Activated naive CD4-positive, alpha-beta T cell treated with anti-CD3 and anti-CD28 coated beads for 36 hours (primary cell): ENCODE measurements at regions not wholly inside any gene's neighbourhood (a gene's known extent, or its start where the extent isn't known, plus 50 kb on each side); places are given as distances from the start of the nearest gene placed in this dataset.
"Not testable (repeated sequence)": the region's sequence is repeated elsewhere in the genome, so short reads cannot be mapped to it uniquely, and the experiment has no call there.

Experiments
- CTCF ChIA-PET: fragments of 350-600 bp; sonication (Branson Sonifier 250); formaldehyde crosslinking; loops from one replicate; lab custom pipeline; 2021; ENCODE audit warnings: antibody characterized with exemption; lab: Charles Lee
- DNase-seq: peaks from one replicate; pipeline ENCODE4 v3.0.0-alpha.2; 2020
- H3K27ac Mint-ChIP-seq: one replicate; pipeline ENCODE4 v1.8.0; 2021; ENCODE audit warnings: mild to moderate bottlenecking, mixed read lengths
- H3K27me3 Mint-ChIP-seq: one replicate; pipeline ENCODE4 v1.8.0; 2021; ENCODE audit warnings: low read depth, mixed read lengths
- H3K36me3 Mint-ChIP-seq: one replicate; pipeline ENCODE4 v1.8.0; 2021; ENCODE audit warnings: low read depth, mixed read lengths
- H3K4me1 Mint-ChIP-seq: one replicate; pipeline ENCODE4 v1.8.0; 2021; ENCODE audit warnings: low read depth, mixed read lengths
- H3K4me3 Mint-ChIP-seq: one replicate; pipeline ENCODE4 v1.8.0; 2021; ENCODE audit warnings: mild to moderate bottlenecking, moderate library complexity, mixed read lengths
- H3K9me3 Mint-ChIP-seq: one replicate; pipeline ENCODE4 v1.8.0; 2021; ENCODE audit warnings: mixed read lengths
- intact Hi-C: fragments of 100-400 bp; cut with micrococcal nuclease; formaldehyde crosslinking; loops from one replicate; pipeline ENCODE4 v1.15.1; 2023

- Mint-ChIP-seq H3K27me3 (no peaks in the 10 kb centered on the region), H3K9me3 (peaks cover 3% of the 10 kb centered on the region), H3K4me1 (no peaks in the 10 kb centered on the region), H3K36me3 (no peaks in the 10 kb centered on the region), H3K27ac (no peak overlapping the region), H3K4me3 (no peak overlapping the region)
- intact Hi-C loops = no loop called here
- DNase-seq = no peak
- CTCF ChIA-PET = no interaction called here
These were observed 764.1 kb upstream of the ARRDC3 start for GRCh38 chr5:92147266-92147665.

- H3K27me3 Mint-ChIP-seq = no peaks in the 10 kb centered on the region
- CTCF ChIA-PET = no interaction called here
- DNase-seq = no peak
- no peaks in the 10 kb centered on the region for H3K36me3 Mint-ChIP-seq
- peaks cover 3% of the 10 kb centered on the region for H3K9me3 Mint-ChIP-seq
- intact Hi-C loops = no loop called here
- H3K4me1 Mint-ChIP-seq = no peaks in the 10 kb centered on the region
- no peak overlapping the region for H3K27ac Mint-ChIP-seq
- H3K4me3 Mint-ChIP-seq = no peak overlapping the region
These were observed 762.7 kb upstream of the ARRDC3 start for GRCh38 chr5:92145852-92146251.

GRCh38 chr5:92144824-92145223, 761.7 kb upstream of the ARRDC3 start:
- Mint-ChIP-seq H3K27me3 (no peaks in the 10 kb centered on the region), H3K4me3 (no peak overlapping the region), H3K36me3 (no peaks in the 10 kb centered on the region), H3K9me3 (peaks cover 3% of the 10 kb centered on the region), H3K27ac (no peak overlapping the region), H3K4me1 (no peaks in the 10 kb centered on the region)
- DNase-seq = no peak
- CTCF ChIA-PET = interaction anchor here (0.6 kb wide), 1 partner anchor 370 kb away, joined by 3 read pairs; no protein-coding TSS in a partner anchor
- intact Hi-C loops = no loop called here

GRCh38 chr5:92132294-92132908, 749.3 kb upstream of the ARRDC3 start:
- intact Hi-C loops, H3K4me1 Mint-ChIP-seq, H3K9me3 Mint-ChIP-seq, H3K27me3 Mint-ChIP-seq, H3K4me3 Mint-ChIP-seq, H3K27ac Mint-ChIP-seq, DNase-seq, H3K36me3 Mint-ChIP-seq, CTCF ChIA-PET: not testable (repeated sequence)

- intact Hi-C loops = no loop called here
- no peak for DNase-seq
- no peak overlapping the region for H3K27ac Mint-ChIP-seq
- CTCF ChIA-PET = no interaction called here
- no peaks in the 10 kb centered on the region for H3K4me1 Mint-ChIP-seq
- H3K36me3 Mint-ChIP-seq = no peaks in the 10 kb centered on the region
- no peaks in the 10 kb centered on the region for H3K27me3 Mint-ChIP-seq
- no peaks in the 10 kb centered on the region for H3K9me3 Mint-ChIP-seq
- H3K4me3 Mint-ChIP-seq = no peak overlapping the region
These were observed 743.1 kb upstream of the ARRDC3 start for GRCh38 chr5:92126182-92126581.

- Mint-ChIP-seq H3K36me3 (no peaks in the 10 kb centered on the region), H3K27ac (no peak overlapping the region), H3K4me1 (no peaks in the 10 kb centered on the region), H3K4me3 (no peak overlapping the region), H3K27me3 (no peaks in the 10 kb centered on the region), H3K9me3 (no peaks in the 10 kb centered on the region)
- CTCF ChIA-PET = no interaction called here
- intact Hi-C loops = no loop called here
- DNase-seq = no peak
These were observed 736.0 kb upstream of the ARRDC3 start for GRCh38 chr5:92119110-92119509.

GRCh38 chr5:92106808-92107207, 723.7 kb upstream of the ARRDC3 start:
- CTCF ChIA-PET = no interaction called here

GRCh38 chr5:92104126-92104525, 721.0 kb upstream of the ARRDC3 start:
- Mint-ChIP-seq H3K9me3 (no peaks in the 10 kb centered on the region), H3K36me3 (no peaks in the 10 kb centered on the region), H3K27me3 (no peaks in the 10 kb centered on the region), H3K27ac (no peak overlapping the region), H3K4me3 (no peak overlapping the region), H3K4me1 (no peaks in the 10 kb centered on the region)
- no peak for DNase-seq
- CTCF ChIA-PET = interaction anchor here (0.6 kb wide), 2 partner anchors 24 to 638 kb away, joined by 3 to 4 read pairs; no protein-coding TSS in a partner anchor
- intact Hi-C loops = no loop called here

More at GRCh38 chr5:92106808-92107207, 723.7 kb upstream of the ARRDC3 start:
- no peaks in the 10 kb centered on the region for H3K36me3 Mint-ChIP-seq
- DNase-seq = no peak
- no peak overlapping the region for H3K27ac Mint-ChIP-seq
- H3K9me3 Mint-ChIP-seq = no peaks in the 10 kb centered on the region
- H3K4me1 Mint-ChIP-seq = no peaks in the 10 kb centered on the region
- no peak overlapping the region for H3K4me3 Mint-ChIP-seq
- no peaks in the 10 kb centered on the region for H3K27me3 Mint-ChIP-seq
- intact Hi-C loops = no loop called here

GRCh38 chr5:92102313-92102712, 719.2 kb upstream of the ARRDC3 start:
- intact Hi-C loops = no loop called here
- Mint-ChIP-seq H3K9me3 (no peaks in the 10 kb centered on the region), H3K27me3 (no peaks in the 10 kb centered on the region), H3K36me3 (no peaks in the 10 kb centered on the region), H3K27ac (no peak overlapping the region), H3K4me3 (no peak overlapping the region), H3K4me1 (no peaks in the 10 kb centered on the region)
- CTCF ChIA-PET = no interaction called here
- no peak for DNase-seq

GRCh38 chr5:92092239-92092638, 709.1 kb upstream of the ARRDC3 start:
- Mint-ChIP-seq H3K27me3 (no peaks in the 10 kb centered on the region), H3K27ac (no peak overlapping the region), H3K9me3 (peaks cover 4% of the 10 kb centered on the region), H3K36me3 (no peaks in the 10 kb centered on the region), H3K4me1 (no peaks in the 10 kb centered on the region), H3K4me3 (no peak overlapping the region)
- CTCF ChIA-PET = no interaction called here
- DNase-seq = no peak
- intact Hi-C loops = no loop called here

- no peak for DNase-seq
- intact Hi-C loops = no loop called here
- no peak overlapping the region for H3K27ac Mint-ChIP-seq
- no peak overlapping the region for H3K4me3 Mint-ChIP-seq
- CTCF ChIA-PET = no interaction called here
- H3K36me3 Mint-ChIP-seq = no peaks in the 10 kb centered on the region
- H3K4me1 Mint-ChIP-seq = no peaks in the 10 kb centered on the region
- H3K27me3 Mint-ChIP-seq = no peaks in the 10 kb centered on the region
- H3K9me3 Mint-ChIP-seq = peaks cover 4% of the 10 kb centered on the region
These were observed 703.1 kb upstream of the ARRDC3 start for GRCh38 chr5:92086059-92086811.

- no peak overlapping the region for H3K27ac Mint-ChIP-seq
- CTCF ChIA-PET = no interaction called here
- H3K4me3 Mint-ChIP-seq = no peak overlapping the region
- intact Hi-C loops = no loop called here
- no peaks in the 10 kb centered on the region for H3K9me3 Mint-ChIP-seq
- no peak for DNase-seq
- no peaks in the 10 kb centered on the region for H3K27me3 Mint-ChIP-seq
- no peaks in the 10 kb centered on the region for H3K36me3 Mint-ChIP-seq
- no peaks in the 10 kb centered on the region for H3K4me1 Mint-ChIP-seq
These were observed 699.0 kb upstream of the ARRDC3 start for GRCh38 chr5:92081958-92082712.
